Testis (tissue), 2 donors: ENCODE measurements at regions not wholly inside any gene's neighbourhood (a gene's known extent, or its start where the extent isn't known, plus 50 kb on each side); places are given as distances from the start of the nearest gene placed in this dataset.

Experiments used
- CTCF ChIP-seq, 3 experiments: fragments of 450-650 bp in 2 of 3; fragments of 200-600 bp in 1 of 3; sonication (generic) in 1 of 3; IDR thresholded peaks; one replicate each; pipeline ENCODE4 v1.5.1; 2016 to 2019; ENCODE audit warnings: antibody characterized with exemption in 3 of 3, mild to moderate bottlenecking in 2 of 3, moderate library complexity in 1 of 3
- POLR2A ChIP-seq: fragments of 450-650 bp; IDR thresholded peaks from one replicate; pipeline ENCODE4 v1.6.1; 2017; ENCODE audit warnings: antibody characterized with exemption, mild to moderate bottlenecking, moderate library complexity

- TF ChIP-seq CTCF (IDR thresholded peaks at IDR 0.05) (no peak), POLR2A (no peak)
Observed at GRCh38 chr14:101123618-101124510, 220.3 kb upstream of the RTL1 start.
